WTC11 (cell line): ENCODE measurements at regions not wholly inside any gene's neighbourhood (a gene's known extent, or its start where the extent isn't known, plus 50 kb on each side); places are given as distances from the start of the nearest gene placed in this dataset.

Experiments used
- AFF4 ChIP-seq: sonication (generic); formaldehyde crosslinking; IDR thresholded peaks from 2 replicates; pipeline ENCODE4 v1.8.1; 2023; ENCODE audit warnings: mild to moderate bottlenecking, missing genetic modification reagents, borderline replicate concordance
- ARID4B ChIP-seq: sonication (generic); formaldehyde crosslinking; IDR thresholded peaks from 2 replicates; pipeline ENCODE4 v1.8.0; 2023; ENCODE audit warnings: missing genetic modification reagents, mild to moderate bottlenecking, borderline replicate concordance
- ATF3 ChIP-seq: sonication (generic); formaldehyde crosslinking; conservative IDR thresholded peaks from 2 replicates; pipeline ENCODE4 v1.8.1; 2022; ENCODE audit warnings: mild to moderate bottlenecking, missing genetic modification reagents
- CDX4 ChIP-seq: fragments of 250-450 bp; sonication (Bioruptor Pico); IDR thresholded peaks from 2 replicates; pipeline ENCODE4 v1.9.0; 2021; ENCODE audit warnings: moderate library complexity, mild to moderate bottlenecking, inconsistent platforms, borderline replicate concordance
- CREB1 ChIP-seq: sonication (generic); formaldehyde crosslinking; IDR thresholded peaks from 2 replicates; pipeline ENCODE4 v1.8.0; 2023; ENCODE audit warnings: mild to moderate bottlenecking, missing genetic modification reagents
- CTCF ChIP-seq: fragments of 200-600 bp; IDR thresholded peaks from 2 replicates; pipeline ENCODE4 v1.8.0; 2022; ENCODE audit warnings: antibody characterized with exemption
- GABPB1 ChIP-seq: sonication (generic); formaldehyde crosslinking; IDR thresholded peaks from 2 replicates; pipeline ENCODE4 v1.8.1; 2023; ENCODE audit warnings: mild to moderate bottlenecking, missing genetic modification reagents
- IRF2 ChIP-seq: sonication (generic); formaldehyde crosslinking; IDR thresholded peaks from 2 replicates; pipeline ENCODE4 v1.8.0; 2022; ENCODE audit warnings: low read depth, missing genetic modification reagents, borderline replicate concordance
- SP1 ChIP-seq: sonication (generic); formaldehyde crosslinking; conservative IDR thresholded peaks from 2 replicates; pipeline ENCODE4 v1.8.1; 2022; ENCODE audit warnings: missing genetic modification reagents
- ZBTB43 ChIP-seq: sonication (generic); formaldehyde crosslinking; IDR thresholded peaks from 2 replicates; pipeline ENCODE4 v1.8.1; 2023; ENCODE audit warnings: mild to moderate bottlenecking, missing genetic modification reagents

- TF ChIP-seq CDX4 (CRISPR knock-in tag) = no peak
- no peak for TF ChIP-seq ZBTB43 (CRISPR knock-in tag)
- TF ChIP-seq CTCF = no peak
- no peak for TF ChIP-seq SP1 (CRISPR knock-in tag)
- TF ChIP-seq ATF3 (CRISPR knock-in tag) = no peak
- TF ChIP-seq AFF4 (CRISPR knock-in tag) = no peak
- no peak for TF ChIP-seq ARID4B
- TF ChIP-seq GABPB1 (CRISPR knock-in tag) = no peak
- no peak for TF ChIP-seq IRF2
- TF ChIP-seq CREB1 (CRISPR knock-in tag) = no peak
These were observed 295.5 kb upstream of the ATXN7L3B start for GRCh38 chr12:74242088-74242487.
